C1 segment of cervical spinal cord (tissue), 14 donors: ENCODE measurements at regions not wholly inside any gene's neighbourhood (a gene's known extent, or its start where the extent isn't known, plus 50 kb on each side); places are given as distances from the start of the nearest gene placed in this dataset.
"Not testable (repeated sequence)": the region's sequence is repeated elsewhere in the genome, so short reads cannot be mapped to it uniquely, and the experiment has no call there.

Experiments used
- DNase-seq, 14 donors: peaks; one replicate each; lab custom pipeline; 2025; lab: John Stamatoyannopoulos, UW

DNA sequence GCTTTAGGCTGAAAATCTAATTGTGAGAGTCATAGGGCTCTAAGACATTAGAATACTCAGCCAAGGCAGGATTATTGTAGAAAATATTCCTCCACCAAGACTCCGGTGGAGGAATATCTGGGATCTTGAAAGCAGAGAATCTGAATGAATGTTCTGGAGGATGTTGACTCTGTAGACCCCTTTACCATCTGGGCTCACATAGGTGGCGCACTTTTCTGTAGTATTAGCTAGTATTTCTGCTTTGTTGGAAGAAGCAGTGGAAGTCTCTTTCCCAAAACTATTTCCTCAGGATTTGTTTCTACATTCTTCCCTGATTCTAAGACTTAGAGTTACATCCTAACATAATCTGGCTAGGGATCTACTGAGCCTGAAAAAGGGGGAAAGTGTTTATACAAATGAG, 752.4 kb upstream of the SEMA6A start:
- no peak for DNase-seq

DNA sequence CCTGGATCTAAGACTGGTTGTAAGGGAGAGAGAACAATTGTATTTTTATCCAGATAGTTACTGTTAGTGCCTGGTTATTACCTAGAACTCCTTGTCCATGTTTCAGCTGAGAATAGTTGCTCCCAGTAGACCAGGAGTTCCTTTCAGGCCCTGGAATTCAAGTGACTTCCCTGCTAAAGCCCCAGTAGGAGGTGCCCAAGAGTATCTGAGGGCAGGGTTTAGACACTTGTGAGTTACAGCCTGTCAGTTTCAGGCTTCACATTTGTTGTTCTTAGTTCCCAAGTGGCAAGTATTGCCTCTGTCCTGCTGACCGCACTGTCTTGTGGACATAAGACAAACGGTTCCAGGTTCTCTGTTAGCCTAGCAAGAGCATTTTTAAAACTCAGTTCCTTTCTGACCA, 743.9 kb upstream of the SEMA6A start:
- no peak for DNase-seq

DNA sequence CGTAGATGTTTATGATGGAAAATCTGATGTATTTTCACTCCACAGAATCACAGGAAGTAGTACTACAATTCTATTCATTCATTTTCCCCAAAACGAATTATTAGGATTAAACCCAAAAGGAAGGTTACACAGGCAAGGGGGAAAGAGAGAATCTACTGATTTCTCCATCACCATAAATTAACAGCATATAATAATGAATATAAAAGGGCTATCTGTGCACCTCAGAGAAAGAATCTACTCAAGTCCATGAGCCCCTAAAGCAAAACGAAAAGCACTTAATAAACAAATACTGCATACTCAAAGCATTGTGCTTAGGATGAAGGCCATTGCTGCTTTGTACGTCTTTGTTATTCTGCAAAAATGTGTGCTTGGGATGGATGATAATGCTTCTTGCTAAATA, 740.5 kb upstream of the SEMA6A start:
- no peak for DNase-seq

DNA sequence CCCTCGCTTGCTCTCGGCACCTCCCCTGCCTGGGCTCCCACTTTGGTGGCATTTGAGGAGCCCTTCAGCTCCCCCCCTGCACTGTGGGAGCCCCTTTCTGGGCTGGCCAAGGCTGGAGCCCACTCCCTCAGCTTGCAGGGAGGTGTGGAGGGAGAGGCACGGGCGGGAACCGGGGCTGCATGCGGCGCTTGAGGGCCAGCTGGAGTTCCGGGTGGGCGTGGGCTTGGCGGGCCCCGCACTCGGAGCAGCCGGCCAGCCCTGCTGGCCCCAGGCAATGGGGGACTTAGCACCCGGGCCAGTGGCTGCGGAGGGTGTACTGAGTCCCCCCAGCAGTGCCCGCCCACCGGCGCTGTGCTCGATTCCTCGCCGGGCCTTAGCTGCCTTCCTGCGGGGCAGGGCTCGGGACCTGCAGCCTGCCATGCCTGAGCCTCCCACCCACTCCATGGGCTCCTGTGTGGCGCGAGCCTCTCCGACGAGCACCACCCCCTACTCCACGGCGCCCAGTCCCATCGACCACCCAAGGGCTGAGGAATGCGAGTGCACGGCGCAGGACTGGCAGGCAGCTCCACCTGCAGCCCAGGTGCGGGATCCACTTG, 730.0 kb upstream of the SEMA6A start:
- not testable (repeated sequence) for DNase-seq

DNA sequence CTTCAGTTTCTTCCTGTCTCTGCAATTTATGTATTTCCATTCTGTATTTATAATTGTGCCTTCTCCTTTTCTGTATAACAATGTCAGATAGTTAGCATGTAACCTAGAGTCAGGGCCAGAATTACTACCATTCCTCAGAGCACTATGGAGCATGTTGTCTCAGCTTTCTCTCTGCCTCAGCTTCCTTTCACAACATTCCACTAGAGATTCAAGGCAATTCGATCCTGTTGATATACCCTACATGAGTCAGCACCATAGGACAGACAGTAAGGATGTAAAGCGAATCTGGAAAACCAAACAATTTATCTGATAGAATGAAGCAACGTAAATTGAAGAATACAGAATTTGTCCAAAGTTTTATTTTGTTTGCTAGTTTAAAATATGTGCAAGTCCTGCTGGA, 728.3 kb upstream of the SEMA6A start:
- DNase-seq: no peak

DNA sequence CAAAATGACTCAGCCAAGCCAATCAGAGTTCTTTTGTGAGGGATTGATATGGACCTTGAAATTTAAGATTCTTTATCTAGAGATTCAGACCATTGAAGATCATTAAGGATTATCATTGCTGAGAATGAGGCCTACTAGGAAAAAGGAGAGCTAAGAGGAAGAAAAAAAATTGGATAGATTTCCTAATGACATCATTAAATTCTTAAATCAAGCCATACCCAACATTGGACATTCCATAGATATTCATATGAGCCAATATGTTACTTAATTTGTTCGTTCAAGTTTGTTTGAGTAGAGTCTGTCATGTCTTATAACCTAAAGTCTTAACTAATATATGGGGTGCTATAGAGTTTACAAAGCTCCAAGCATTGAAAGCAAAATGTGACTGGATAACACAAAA, 727.9 kb upstream of the SEMA6A start:
- DNase-seq: no peak

DNA sequence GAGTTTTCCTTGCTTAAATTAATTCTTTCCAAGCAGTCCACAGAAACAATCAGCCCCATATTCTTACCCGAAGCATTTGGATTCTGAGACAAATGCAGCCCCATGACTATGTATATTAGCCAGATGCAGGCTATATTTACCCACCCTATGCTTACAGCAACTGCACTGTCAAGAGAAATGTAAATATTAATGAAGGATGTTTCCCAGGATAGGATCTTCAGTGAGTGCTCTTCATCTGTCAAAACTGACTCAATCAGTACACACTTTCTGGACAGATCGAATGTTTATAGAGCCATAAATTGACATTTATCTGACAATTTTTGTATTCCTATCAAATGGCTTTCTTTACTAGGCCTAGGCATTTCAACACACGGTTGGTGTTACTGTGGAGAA, 725.3 kb upstream of the SEMA6A start:
- no peak for DNase-seq

DNA sequence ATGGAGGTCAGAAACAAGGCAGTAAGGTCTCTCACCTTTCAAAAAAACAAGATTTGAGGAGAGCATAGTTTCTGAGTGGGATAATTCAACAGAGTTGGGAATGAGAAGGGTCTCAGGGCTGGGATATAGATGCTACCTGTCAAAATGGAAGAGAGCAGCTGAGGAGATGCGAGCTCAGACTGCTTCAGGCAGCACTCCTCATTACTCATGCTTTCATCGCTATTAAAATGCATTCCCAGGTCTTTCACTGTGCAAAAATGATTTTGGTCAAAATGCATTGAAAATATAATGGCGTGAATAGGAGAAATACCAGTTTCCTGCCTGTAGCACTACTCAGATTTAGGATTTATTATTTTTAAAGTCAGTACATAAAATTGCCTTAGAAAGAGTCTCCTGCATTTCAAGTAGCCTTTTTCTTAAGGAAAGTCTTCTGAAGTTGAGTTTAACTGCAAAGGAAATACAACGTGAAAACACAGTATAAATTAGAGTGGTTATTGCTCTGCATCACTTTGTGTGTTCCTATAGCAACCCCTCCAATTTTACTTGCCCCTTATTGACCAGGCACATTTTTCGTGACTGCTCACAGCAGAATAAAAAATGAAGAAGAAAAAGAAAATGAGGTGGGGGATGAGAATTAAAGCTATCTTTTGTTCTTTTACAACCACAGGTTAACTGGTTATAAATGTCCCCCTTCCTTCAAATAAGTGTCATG, 724.8 kb upstream of the SEMA6A start:
- DNase-seq: no peak

DNA sequence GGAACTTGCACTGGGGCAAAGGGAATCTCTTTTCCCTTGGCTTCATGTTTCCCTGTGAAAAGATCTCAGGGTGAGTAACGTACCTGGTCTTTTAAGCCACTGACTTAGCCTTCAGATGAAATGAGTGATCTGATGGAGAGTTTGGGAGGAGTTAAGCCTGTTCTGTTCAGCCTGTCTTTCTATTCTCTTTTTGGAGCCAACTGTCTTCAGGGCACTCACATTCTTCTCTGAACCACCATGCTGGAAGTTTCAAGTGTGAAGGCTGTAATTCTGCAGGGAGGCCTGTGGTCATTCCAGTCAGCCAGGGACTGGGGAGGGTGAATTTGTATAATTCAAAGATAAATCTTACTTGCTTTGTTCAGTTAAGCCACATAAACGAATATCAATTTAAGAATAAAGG, 722.2 kb upstream of the SEMA6A start:
- no peak for DNase-seq

DNA sequence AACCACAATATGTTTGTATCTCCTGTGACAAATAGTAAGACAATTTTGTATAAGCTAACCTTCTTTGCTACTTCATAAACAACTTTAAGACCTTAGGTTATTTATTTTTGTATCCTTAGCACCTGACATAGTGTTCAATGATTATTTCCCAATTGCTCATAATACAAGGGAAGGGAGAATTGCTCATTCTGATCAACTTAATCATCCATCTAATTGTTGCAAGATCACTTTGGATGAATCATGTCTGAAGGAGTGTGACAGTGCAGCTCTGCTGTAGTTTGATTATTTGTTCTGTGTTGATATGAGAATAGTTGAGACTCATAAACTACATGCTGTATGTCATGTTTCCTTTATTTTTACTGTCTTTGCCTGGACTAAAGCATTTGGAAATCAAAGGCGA, 721.3 kb upstream of the SEMA6A start:
- DNase-seq: no peak

DNA sequence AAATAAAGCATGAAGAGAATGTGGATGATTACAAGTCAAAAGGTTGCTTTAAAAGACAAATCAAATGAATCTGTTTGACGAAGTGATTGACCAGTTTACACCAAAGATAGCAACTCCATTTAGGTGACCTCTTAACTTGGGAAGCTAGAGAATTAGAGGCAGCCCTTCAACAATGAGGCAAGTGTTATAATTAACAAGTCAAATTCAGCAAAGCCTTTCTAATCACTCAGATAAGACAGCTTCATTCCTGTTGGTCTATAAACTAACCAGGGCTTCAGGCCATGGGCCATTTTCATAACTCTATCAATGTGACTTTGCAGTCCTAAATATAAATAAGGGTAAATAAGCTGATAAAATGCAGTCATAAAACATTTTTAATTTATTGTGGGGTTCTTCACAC, 712.2 kb upstream of the SEMA6A start:
- DNase-seq: no peak

DNA sequence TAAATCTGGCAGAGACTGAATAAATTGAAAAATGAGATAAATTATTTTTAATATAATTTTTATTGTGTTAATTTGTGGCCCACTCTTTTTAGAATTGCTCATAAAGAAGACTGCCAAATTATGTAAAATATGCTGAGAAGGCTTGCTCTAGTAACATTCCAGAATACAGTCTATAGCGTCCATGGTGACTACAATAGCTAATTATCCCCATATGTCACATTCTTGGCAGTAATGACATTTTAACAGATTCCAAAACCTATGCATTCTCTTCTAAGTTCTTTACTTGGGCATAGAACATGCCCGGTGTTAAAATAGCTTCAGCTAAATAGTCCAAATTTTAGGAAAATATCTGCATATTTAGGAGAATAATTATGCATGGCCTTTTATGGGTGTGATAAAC, 697.0 kb upstream of the SEMA6A start:
- DNase-seq: no peak

DNA sequence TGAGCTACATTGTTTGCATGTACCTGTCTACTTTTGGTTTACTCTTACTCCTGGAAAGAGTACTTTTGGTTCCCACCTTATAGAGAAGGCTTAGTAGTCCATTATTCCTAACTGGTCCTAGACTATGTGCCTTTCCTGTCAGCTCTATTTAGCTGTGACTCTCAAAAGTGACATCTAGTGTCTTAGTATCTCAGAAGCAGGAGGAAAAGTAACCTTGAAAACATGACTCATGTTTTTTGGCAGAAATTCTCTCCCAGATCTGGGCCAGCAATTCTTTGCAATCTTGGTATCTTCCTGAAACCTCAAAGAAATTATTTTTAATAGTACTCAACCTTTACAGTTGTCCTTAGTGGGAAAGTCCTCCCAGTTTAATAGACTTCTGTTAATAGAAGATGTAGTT, 691.7 kb upstream of the SEMA6A start:
- no peak for DNase-seq

DNA sequence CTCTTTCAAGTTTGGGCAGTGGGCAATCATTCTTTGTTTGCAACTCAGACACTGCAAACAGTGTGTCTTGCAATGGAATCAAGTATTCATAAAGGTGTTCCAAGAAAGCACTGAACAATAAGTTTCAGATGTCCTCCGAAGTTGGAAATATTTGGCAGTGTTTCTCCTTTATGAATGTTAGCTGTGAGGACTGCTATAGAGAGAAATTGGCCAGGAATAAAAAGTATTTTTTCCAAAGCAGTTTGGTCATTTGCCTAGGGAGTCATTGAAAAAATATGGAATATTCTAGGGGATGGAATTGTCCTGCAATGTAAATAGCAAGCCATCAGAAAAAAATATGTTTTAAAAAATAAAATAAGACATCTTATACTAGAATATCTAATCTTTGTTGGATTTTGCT, 688.6 kb upstream of the SEMA6A start:
- no peak for DNase-seq

DNA sequence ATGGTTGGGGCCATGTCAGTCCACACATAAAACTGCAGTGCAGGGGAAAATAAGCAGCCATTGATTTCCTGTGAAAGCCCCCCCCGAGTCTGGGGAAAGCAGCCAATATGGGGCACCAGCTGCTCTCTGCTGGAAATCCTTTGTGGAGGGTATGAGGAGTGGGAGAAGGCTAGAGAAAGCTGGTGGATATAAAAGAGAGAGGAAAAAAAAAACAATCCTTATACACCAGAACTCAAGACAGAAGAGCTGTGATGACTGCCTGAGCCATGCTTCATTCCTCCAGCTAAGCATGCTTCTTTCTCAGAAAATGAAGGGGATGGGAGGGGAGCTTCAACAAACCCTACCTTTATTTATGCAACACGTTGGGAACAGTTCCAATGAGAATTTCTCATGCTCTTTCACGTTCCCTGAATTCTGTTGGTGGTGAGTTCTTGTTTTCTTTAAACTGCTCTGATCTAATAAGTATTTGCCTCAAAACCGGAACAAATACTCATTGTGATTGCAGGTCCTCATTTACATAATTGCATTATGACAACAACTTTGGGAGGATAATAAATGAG, 688.0 kb upstream of the SEMA6A start:
- peak in 8 of 14 donors; percentile 12 to 65 (median 33) for DNase-seq

DNA sequence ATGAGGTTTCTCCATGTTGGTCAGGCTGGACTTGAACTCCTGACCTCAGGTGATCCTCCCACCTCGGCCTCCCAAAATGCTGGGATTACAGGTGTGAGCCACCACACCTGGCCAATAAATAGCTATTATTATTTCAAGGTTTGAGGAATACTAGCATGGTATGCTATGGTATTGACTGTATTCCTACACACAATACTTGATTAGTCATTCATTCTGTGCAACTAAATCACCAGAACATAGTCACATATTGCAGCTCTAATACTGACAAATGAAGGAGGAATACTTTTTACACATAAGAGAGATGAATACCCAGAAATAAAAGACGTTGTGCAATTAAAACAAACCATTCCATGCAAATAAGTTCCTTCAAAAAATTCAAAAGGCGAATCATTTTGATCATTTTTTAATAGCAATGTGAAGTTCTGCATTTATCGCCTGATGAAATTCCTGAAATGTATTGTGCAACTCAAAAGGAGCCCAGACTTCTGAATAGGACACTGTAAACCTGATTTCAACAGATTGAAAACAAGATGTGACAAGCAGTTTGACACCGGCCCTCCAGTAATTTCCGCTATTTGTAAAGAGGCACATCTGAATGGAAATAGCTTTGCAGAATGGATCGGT, 687.4 kb upstream of the SEMA6A start:
- no peak for DNase-seq

DNA sequence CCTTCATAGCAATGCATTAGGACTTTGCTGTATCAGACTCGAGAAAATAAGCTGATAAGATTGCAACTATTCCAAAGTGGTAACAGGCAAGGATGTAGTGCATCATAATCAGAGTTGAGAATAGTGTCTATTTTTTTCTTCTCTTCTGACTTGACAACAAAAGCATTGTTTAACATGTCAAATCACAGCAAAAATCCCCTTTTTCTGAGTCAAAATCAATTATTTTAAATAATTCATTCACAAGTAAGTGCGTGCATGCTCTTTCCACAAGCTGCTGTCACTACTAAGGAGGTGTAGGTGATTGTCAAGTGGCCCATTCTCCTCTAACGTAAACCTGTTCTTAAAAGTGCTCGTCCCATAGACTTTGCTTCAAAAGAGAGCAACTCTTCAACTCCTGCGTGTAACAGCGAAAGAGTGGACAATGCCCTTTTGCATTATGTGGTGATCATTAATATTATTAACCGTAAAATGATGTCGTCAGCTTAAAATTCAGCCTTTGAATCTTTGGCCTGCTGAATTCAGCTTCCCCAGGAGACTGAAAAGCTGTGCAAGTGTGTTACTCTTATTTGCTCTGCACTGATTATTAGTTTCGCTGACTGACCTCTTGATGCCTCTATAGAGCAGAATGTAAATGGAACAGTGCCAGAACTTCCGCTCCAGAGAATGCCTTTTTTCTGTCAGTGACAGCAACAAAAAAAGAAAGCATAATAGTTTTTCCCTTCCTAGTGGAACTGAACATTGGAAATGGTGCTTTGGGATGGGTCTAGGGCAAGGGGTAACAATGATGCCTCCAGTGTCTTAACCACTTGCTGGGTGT, 680.8 kb upstream of the SEMA6A start:
- peak in 2 of 14 donors; percentile 12 to 40 for DNase-seq

DNA sequence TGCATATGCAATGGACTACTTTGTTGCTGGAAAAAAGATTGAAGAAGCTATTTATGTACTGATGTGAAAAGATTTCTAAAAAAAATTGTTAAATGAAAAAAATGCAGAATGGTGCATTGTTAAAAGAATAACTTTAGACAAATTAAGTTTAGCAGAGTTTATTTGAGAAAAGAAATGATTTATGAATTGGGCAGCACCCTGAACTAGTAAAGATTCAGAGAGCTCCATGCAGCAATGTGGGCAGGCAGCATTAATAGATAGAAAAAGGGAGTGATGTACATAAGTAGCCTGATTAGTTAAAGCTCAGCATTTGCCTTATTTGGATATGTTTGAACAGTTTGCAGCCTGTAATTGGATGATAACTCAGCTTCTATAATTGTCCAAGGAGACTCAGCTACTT, 677.9 kb upstream of the SEMA6A start:
- DNase-seq: no peak

DNA sequence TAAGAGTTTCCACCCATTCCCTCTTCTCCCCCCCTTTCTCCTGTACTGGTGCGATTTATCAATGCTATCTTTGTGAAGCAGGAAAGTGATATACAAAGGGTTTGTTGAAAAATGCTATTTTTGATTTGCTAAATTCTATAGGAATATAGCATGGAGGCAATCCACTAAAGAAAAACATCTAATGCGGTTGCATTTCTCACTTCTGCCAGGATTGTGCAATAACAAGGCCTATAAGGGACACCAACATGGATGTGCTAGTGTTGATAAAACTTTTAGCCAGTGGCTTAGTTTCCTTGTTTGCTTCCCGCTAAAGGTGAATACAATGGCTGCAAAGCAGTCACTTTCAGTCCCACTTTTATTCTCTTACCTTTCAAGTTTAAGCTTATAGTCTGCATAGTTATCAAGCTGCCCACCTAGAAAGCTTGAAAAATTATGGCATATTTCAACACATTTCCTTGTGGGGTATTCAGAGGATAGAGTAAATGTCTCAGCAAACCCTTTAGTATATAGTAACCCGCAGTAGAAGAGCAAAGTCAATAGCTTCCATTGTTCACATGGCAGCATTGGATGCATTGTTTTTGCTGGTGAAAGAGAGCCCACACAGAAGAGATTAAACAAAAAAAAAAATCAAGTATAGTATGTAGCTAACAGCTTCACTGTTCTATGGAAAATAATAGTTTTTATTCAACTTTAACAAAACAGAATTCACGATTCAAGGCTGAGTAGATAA, 674.6 kb upstream of the SEMA6A start:
- DNase-seq: peak in 2 of 14 donors; percentile 5 to 22

DNA sequence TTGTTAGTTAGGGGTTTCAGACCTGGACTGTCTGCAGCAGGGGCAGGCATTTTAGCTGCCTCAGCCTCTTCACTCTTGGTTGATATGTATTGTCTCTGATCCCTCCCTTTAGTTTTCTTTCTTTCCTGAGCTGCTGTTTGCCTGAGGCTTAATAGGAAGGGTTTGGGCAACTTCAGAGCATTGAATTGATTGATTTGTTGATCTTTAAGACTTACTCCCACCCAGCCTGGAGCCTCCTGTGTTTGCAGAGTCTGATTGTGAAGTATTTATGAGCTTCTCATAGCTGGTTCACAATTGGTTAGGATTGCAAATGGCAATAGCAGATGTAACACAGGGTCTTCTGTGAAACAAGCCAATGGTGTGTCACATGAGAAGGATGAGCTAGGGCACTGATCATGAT, 671.8 kb upstream of the SEMA6A start:
- no peak for DNase-seq

DNA sequence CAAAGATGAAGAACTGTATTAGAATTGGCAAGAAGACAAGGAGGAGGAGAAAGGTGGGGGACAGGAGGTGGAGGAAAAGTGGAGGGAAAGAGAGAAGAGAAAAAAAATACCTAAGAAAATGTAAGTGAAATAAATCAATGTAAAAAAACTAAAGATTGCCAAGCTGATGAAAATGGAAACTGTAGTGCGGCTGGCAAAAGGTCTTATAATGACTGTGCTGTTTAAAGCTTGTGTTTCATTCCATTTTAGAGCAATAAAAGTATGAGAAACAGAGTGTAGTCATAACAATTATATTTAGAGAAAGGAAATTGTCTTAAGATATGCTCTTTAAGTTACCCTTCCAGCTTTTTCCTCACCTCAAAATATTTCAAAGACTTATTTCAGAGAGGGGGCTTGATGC, 670.5 kb upstream of the SEMA6A start:
- no peak for DNase-seq
